ENCODE measurements at regions not wholly inside any gene's neighbourhood (a gene's known extent, or its start where the extent isn't known, plus 50 kb on each side); places are given as distances from the start of the nearest gene placed in this dataset.

DNA sequence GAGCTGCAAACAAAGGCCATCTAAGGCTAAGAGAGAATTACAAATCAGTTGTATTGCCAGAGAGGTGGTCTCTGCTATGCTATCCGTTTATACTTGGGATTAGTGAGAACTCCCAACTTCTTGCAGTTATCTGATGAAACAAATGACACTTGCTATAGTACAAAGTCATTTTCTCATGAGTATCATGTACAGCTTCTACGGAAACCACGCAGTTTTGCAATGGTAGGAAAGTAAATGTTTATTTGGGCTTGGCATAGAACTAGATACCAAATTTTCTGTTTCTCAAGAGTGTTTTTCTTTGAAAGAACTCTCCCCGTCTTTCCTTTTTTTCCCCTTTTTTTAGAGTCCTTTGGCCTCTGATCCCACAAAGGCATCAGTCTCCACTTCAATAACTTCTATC is 128.2 kb upstream of the ENPEP start:
- no peak for TF ChIP-seq POLR2A (IDR thresholded peaks at IDR 0.05)
- TF ChIP-seq, protein P1, sequence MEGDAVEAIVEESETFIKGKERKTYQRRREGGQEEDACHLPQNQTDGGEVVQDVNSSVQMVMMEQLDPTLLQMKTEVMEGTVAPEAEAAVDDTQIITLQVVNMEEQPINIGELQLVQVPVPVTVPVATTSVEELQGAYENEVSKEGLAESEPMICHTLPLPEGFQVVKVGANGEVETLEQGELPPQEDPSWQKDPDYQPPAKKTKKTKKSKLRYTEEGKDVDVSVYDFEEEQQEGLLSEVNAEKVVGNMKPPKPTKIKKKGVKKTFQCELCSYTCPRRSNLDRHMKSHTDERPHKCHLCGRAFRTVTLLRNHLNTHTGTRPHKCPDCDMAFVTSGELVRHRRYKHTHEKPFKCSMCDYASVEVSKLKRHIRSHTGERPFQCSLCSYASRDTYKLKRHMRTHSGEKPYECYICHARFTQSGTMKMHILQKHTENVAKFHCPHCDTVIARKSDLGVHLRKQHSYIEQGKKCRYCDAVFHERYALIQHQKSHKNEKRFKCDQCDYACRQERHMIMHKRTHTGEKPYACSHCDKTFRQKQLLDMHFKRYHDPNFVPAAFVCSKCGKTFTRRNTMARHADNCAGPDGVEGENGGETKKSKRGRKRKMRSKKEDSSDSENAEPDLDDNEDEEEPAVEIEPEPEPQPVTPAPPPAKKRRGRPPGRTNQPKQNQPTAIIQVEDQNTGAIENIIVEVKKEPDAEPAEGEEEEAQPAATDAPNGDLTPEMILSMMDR (IDR thresholded peaks at IDR 0.05) = no peak
